H1 (cell line): ENCODE measurements at regions not wholly inside any gene's neighbourhood (a gene's known extent, or its start where the extent isn't known, plus 50 kb on each side); places are given as distances from the start of the nearest gene placed in this dataset.
A peak's percentile ranks its signal among the peaks of the same experiment; 100 is the strongest.

Experiments used
- BACH1 ChIP-seq: IDR thresholded peaks from 2 replicates; pipeline ENCODE4 v1.6.1; 2012; ENCODE audit warnings: low read length, improper control_type of control experiment
- CHD1 ChIP-seq: IDR thresholded peaks from 2 replicates; pipeline ENCODE4 v1.6.1; 2012; ENCODE audit warnings: low read depth, low read length, improper control_type of control experiment
- EGR1 ChIP-seq: IDR thresholded peaks from 2 replicates; pipeline ENCODE4 v1.6.1; 2011; ENCODE audit warnings: low read depth, low read length, borderline replicate concordance
- EP300 ChIP-seq, 2 experiments: IDR thresholded peaks; 1 replicate in 1 of 2; 2 replicates in 1 of 2; pipeline ENCODE4 v1.6.1; 2011 to 2012; ENCODE audit warnings: low read depth in 2 of 2, low read length in 2 of 2, mild to moderate bottlenecking in 2 of 2, borderline replicate concordance in 1 of 2, inconsistent platforms in 1 of 2, moderate library complexity in 1 of 2
- EZH2 ChIP-seq: fragments of 200-600 bp; sonication (generic); IDR thresholded peaks from 2 replicates; pipeline ENCODE4 v1.7.1; 2012; ENCODE audit warnings: low read depth, mild to moderate bottlenecking, moderate library complexity, low read length, inconsistent platforms; ENCODE audit not compliant: severe bottlenecking
- KDM4A ChIP-seq: IDR thresholded peaks from one replicate; pipeline ENCODE4 v1.7.1; 2012; ENCODE audit warnings: low read depth, mild to moderate bottlenecking, moderate library complexity, low read length, inconsistent platforms; ENCODE audit not compliant: severe bottlenecking
- NRF1 ChIP-seq: IDR thresholded peaks from 2 replicates; pipeline ENCODE4 v1.6.1; 2011; ENCODE audit warnings: mild to moderate bottlenecking, low read depth, low read length, improper control_type of control experiment
- POLR2AphosphoS5 ChIP-seq: IDR thresholded peaks from 2 replicates; pipeline ENCODE4 v1.6.1; 2011; ENCODE audit warnings: low read depth, low read length
- RAD21 ChIP-seq, 2 experiments: IDR thresholded peaks in 1 of 2; conservative IDR thresholded peaks in 1 of 2; 2 replicates each; pipeline ENCODE4 v1.6.1; 2011; ENCODE audit warnings: low read depth in 2 of 2, low read length in 2 of 2, improper control_type of control experiment in 1 of 2, inconsistent platforms in 1 of 2, mild to moderate bottlenecking in 1 of 2, moderate library complexity in 1 of 2
- SRF ChIP-seq: IDR thresholded peaks from 2 replicates; pipeline ENCODE4 v1.6.1; 2011; ENCODE audit warnings: mild to moderate bottlenecking, low read depth, low read length, moderate library complexity
- TAF1 ChIP-seq: IDR thresholded peaks from 2 replicates; pipeline ENCODE4 v1.6.1; 2011; ENCODE audit warnings: mild to moderate bottlenecking, low read depth, low read length
- TEAD4 ChIP-seq: IDR thresholded peaks from 2 replicates; pipeline ENCODE4 v1.6.1; 2012; ENCODE audit warnings: low read depth, low read length, inconsistent platforms, mixed read lengths
- ZNF274 ChIP-seq: IDR thresholded peaks from 2 replicates; pipeline ENCODE4 v1.7.0; 2012; ENCODE audit warnings: low read length, borderline replicate concordance; ENCODE audit errors: extremely low read depth
- TF ChIP-seq, protein P1 (sequence below), 3 experiments: IDR thresholded peaks; 1 replicate in 2 of 3; 2 replicates in 1 of 3; pipeline versions ENCODE4 v1.5.1 to v1.6.1; 2011; ENCODE audit warnings: low read length in 3 of 3, mild to moderate bottlenecking in 3 of 3, inconsistent platforms in 2 of 3, low read depth in 1 of 3, moderate library complexity in 1 of 3; ENCODE audit not compliant: insufficient read depth in 1 of 3; ENCODE audit errors: control extremely low read depth in 1 of 3

DNA sequence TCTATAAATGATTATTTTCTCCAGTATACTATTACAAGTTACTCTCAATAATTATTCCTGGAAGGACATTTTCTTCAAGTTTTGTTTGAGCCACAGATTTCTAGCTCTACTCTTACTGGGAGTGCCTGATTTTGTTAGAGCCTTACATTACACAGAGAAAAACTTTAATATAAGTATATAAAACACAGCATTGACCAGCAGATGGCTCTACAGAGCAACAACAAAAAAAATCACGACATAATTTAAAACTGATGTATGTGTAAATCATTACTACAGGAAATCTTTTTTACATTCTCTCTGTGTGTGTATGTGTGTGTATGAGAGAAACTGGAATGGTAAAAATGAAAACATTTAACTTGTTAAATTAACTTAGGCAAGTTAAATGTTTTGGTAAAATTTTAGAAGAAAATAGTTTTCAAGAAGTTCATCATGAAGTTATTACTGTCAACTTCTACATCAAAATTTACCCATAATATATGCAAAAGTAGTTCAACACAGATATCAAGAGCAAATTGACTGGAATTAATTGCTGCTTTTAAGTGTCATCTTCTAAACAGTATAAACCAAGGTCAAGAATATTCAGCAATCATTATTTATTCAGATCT lies 103.3 kb downstream of the MDH1 start:
- TF ChIP-seq, protein P1, sequence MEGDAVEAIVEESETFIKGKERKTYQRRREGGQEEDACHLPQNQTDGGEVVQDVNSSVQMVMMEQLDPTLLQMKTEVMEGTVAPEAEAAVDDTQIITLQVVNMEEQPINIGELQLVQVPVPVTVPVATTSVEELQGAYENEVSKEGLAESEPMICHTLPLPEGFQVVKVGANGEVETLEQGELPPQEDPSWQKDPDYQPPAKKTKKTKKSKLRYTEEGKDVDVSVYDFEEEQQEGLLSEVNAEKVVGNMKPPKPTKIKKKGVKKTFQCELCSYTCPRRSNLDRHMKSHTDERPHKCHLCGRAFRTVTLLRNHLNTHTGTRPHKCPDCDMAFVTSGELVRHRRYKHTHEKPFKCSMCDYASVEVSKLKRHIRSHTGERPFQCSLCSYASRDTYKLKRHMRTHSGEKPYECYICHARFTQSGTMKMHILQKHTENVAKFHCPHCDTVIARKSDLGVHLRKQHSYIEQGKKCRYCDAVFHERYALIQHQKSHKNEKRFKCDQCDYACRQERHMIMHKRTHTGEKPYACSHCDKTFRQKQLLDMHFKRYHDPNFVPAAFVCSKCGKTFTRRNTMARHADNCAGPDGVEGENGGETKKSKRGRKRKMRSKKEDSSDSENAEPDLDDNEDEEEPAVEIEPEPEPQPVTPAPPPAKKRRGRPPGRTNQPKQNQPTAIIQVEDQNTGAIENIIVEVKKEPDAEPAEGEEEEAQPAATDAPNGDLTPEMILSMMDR (IDR thresholded peaks at IDR 0.05; ENCODE audit: control extremely low read depth in 1 of 3, insufficient read depth in 1 of 3, low read depth in 1 of 3, low read length in 3 of 3), result peak in 2 of 3 experiments; percentile 18 to 31; a peak in 2 of 4 replicates
- TF ChIP-seq BACH1 (no peak), CHD1 (no peak), SRF (no peak), TEAD4 (no peak), RAD21 (IDR thresholded peaks at IDR 0.05 in 1 of 2, conservative IDR thresholded peaks at IDR 0.05 in 1 of 2; ENCODE audit: low read depth in 2 of 2, low read length in 2 of 2) (peak; percentile 46 to 61), POLR2AphosphoS5 (no peak), KDM4A (no peak), EZH2 (no peak), NRF1 (no peak), TAF1 (no peak), EGR1 (no peak), ZNF274 (no peak), EP300 (IDR thresholded peaks at IDR 0.05; ENCODE audit: borderline replicate concordance in 1 of 2, low read depth in 2 of 2, low read length in 2 of 2) (no peak)
